ENCODE measurements at regions not wholly inside any gene's neighbourhood (a gene's known extent, or its start where the extent isn't known, plus 50 kb on each side); places are given as distances from the start of the nearest gene placed in this dataset.

- Histone ChIP-seq H3K9ac (no peak overlapping the region), H2AFZ (replicated peaks) (no peak overlapping the region), H4K20me1 (ENCODE audit: low read depth) (no peaks in the 10 kb centered on the region), H3F3A (ENCODE audit: low read depth) (no peaks in the 10 kb centered on the region), H3K27me3 (no peaks in the 10 kb centered on the region), H3K79me2 (ENCODE audit: low read depth) (no peaks in the 10 kb centered on the region), H3K4me3 (no peak overlapping the region), H3K27ac (no peak overlapping the region), H3K9me3 (ENCODE audit: low read depth) (no peaks in the 10 kb centered on the region), H3K4me1 (no peaks in the 10 kb centered on the region), H3K36me3 (no peaks in the 10 kb centered on the region), H3K4me2 (no peak overlapping the region)
- H3K4me3 Mint-ChIP-seq = no peak overlapping the region
- H3K4me1 Mint-ChIP-seq = no peaks in the 10 kb centered on the region
- H3K27me3 Mint-ChIP-seq (ENCODE audit: insufficient read depth, low read depth) = no peaks in the 10 kb centered on the region
- no peak for DNase-seq (ENCODE audit: low spot score)
- H3K27ac Mint-ChIP-seq = no peak overlapping the region
- H3K36me3 Mint-ChIP-seq = no peaks in the 10 kb centered on the region
- TF ChIP-seq EZH2 (IDR thresholded peaks at IDR 0.05) = no peak
- no peak for TF ChIP-seq CTCF (IDR thresholded peaks at IDR 0.05)
- no peak for TF ChIP-seq EZH2phosphoT487 (IDR thresholded peaks at IDR 0.05)
- no peaks in the 10 kb centered on the region for H3K9me3 Mint-ChIP-seq
Observed at GRCh38 chr1:199163267-199163666, 524.4 kb downstream of the PTPRC start.

- no peak for DNase-seq (ENCODE audit: low spot score)
- Histone ChIP-seq H3K4me1 (no peaks in the 10 kb centered on the region), H3K4me2 (no peak overlapping the region), H3K9ac (no peak overlapping the region), H4K20me1 (ENCODE audit: low read depth) (no peaks in the 10 kb centered on the region), H3K36me3 (no peaks in the 10 kb centered on the region), H3K9me3 (ENCODE audit: low read depth) (no peaks in the 10 kb centered on the region), H3K27ac (no peak overlapping the region), H2AFZ (replicated peaks) (no peak overlapping the region), H3K4me3 (no peak overlapping the region), H3F3A (ENCODE audit: low read depth) (no peaks in the 10 kb centered on the region), H3K27me3 (no peaks in the 10 kb centered on the region), H3K79me2 (ENCODE audit: low read depth) (no peaks in the 10 kb centered on the region)
- H3K4me1 Mint-ChIP-seq = no peaks in the 10 kb centered on the region
- H3K27ac Mint-ChIP-seq = no peak overlapping the region
- no peak overlapping the region for H3K4me3 Mint-ChIP-seq
- no peak for TF ChIP-seq EZH2phosphoT487 (IDR thresholded peaks at IDR 0.05)
- no peaks in the 10 kb centered on the region for H3K27me3 Mint-ChIP-seq (ENCODE audit: insufficient read depth, low read depth)
- no peaks in the 10 kb centered on the region for H3K36me3 Mint-ChIP-seq
- H3K9me3 Mint-ChIP-seq = no peaks in the 10 kb centered on the region
Observed at GRCh38 chr1:199163670-199164069, 524.8 kb downstream of the PTPRC start.

GRCh38 chr1:199167460-199167859 is 528.6 kb downstream of the PTPRC start:
- Histone ChIP-seq H4K20me1 (ENCODE audit: low read depth) (no peaks in the 10 kb centered on the region), H3F3A (ENCODE audit: low read depth) (no peaks in the 10 kb centered on the region), H3K79me2 (ENCODE audit: low read depth) (no peaks in the 10 kb centered on the region), H2AFZ (replicated peaks) (no peak overlapping the region), H3K9ac (no peak overlapping the region), H3K4me3 (no peak overlapping the region), H3K36me3 (no peaks in the 10 kb centered on the region), H3K4me1 (no peaks in the 10 kb centered on the region), H3K27ac (no peak overlapping the region), H3K9me3 (ENCODE audit: low read depth) (no peaks in the 10 kb centered on the region), H3K4me2 (no peak overlapping the region), H3K27me3 (no peaks in the 10 kb centered on the region)
- no peaks in the 10 kb centered on the region for H3K27me3 Mint-ChIP-seq (ENCODE audit: insufficient read depth, low read depth)
- no peaks in the 10 kb centered on the region for H3K4me1 Mint-ChIP-seq
- H3K4me3 Mint-ChIP-seq = no peak overlapping the region
- no peaks in the 10 kb centered on the region for H3K36me3 Mint-ChIP-seq
- H3K27ac Mint-ChIP-seq = no peak overlapping the region
- no peak for DNase-seq (ENCODE audit: low spot score)
- no peaks in the 10 kb centered on the region for H3K9me3 Mint-ChIP-seq
- no peak for TF ChIP-seq CTCF (IDR thresholded peaks at IDR 0.05)
- no peak for TF ChIP-seq EZH2phosphoT487 (IDR thresholded peaks at IDR 0.05)
- no peak for TF ChIP-seq EZH2 (IDR thresholded peaks at IDR 0.05)

DNA sequence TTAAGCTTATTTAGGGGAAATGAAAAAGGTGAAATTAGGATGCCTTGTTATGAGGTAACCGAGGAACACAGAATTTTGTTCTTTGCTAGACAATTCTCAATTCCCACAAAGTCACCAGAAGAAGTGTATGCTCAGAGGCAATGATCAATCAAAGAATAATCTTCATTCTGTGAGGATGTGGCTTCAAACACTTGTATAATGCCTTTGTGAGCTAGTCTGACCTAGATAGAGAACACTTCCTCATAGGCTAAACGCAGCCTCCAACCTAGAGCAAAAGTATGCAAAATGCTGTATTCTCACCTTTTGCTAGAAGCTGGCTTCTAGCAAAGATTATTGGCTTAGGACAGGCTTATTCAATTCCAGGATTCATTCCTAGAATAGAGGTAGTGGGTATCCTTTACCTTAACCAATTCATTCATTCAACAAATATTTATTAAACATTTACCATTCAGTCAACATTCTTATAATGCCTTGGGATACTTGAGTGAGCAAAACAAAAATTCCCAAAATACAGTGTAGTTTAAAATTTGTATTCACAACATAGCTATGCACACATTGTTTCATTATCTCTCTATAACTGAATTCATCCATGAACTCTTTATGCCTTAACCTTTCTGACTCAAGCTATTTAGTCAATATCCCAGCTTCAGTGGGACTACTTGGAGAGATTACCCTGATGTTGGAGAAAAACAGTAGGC is 530.2 kb downstream of the PTPRC start:
- Mint-ChIP-seq H3K9me3 (no peaks in the 10 kb centered on the region), H3K27me3 (ENCODE audit: insufficient read depth, low read depth) (no peaks in the 10 kb centered on the region), H3K27ac (no peak overlapping the region), H3K4me3 (no peak overlapping the region), H3K4me1 (no peaks in the 10 kb centered on the region), H3K36me3 (no peaks in the 10 kb centered on the region)
- no peak overlapping the region for H3K4me2 ChIP-seq
- no peak for TF ChIP-seq CTCF (IDR thresholded peaks at IDR 0.05)
- no peak for TF ChIP-seq EZH2phosphoT487 (IDR thresholded peaks at IDR 0.05)
- no peak for TF ChIP-seq EZH2 (IDR thresholded peaks at IDR 0.05)
- no peaks in the 10 kb centered on the region for H3K9me3 ChIP-seq (ENCODE audit: low read depth)
- no peak overlapping the region for H2AFZ ChIP-seq (replicated peaks)
- no peaks in the 10 kb centered on the region for H3K4me1 ChIP-seq
- H3K79me2 ChIP-seq (ENCODE audit: low read depth) = no peaks in the 10 kb centered on the region
- H3K27me3 ChIP-seq = no peaks in the 10 kb centered on the region
- H3F3A ChIP-seq (ENCODE audit: low read depth) = no peaks in the 10 kb centered on the region
- H3K36me3 ChIP-seq = no peaks in the 10 kb centered on the region
- DNase-seq (ENCODE audit: low spot score) = no peak
- H3K4me3 ChIP-seq = no peak overlapping the region
- H4K20me1 ChIP-seq (ENCODE audit: low read depth) = no peaks in the 10 kb centered on the region
- no peak overlapping the region for H3K27ac ChIP-seq
- H3K9ac ChIP-seq = no peak overlapping the region

Measured in neural progenitor cell (in vitro differentiated cells).